Thoracic aorta (tissue), 2 donors: ENCODE measurements at regions not wholly inside any gene's neighbourhood (a gene's known extent, or its start where the extent isn't known, plus 50 kb on each side); places are given as distances from the start of the nearest gene placed in this dataset.

Experiments used
- ATAC-seq: fragments of 150-250 bp; one replicate; pipeline ENCODE4 v1.8.0; 2017; ENCODE audit warnings: low read depth; ENCODE audit not compliant: insufficient number of reproducible peaks, low FRiP score
- DNase-seq: peaks from one replicate; pipeline ENCODE4 v3.0.0-alpha.2; 2020; ENCODE audit warnings: low spot score
- H3K27ac ChIP-seq, 2 donors: fragments of 200-600 bp; sonication (generic); 1 replicate in 1 of 2; 2 replicates in 1 of 2; pipeline ENCODE4 v1.5.1; 2016; ENCODE audit warnings: mild to moderate bottlenecking in 2 of 2, moderate library complexity in 2 of 2
- H3K27me3 ChIP-seq: fragments of 200-600 bp; sonication (generic); replicated peaks from 2 replicates; pipeline ENCODE4 v1.6.0; 2016; ENCODE audit warnings: mild to moderate bottlenecking; ENCODE audit not compliant: insufficient read depth
- H3K36me3 ChIP-seq: fragments of 200-600 bp; sonication (generic); one replicate; pipeline ENCODE4 v1.5.1; 2016
- H3K4me1 ChIP-seq, 2 donors: fragments of 200-600 bp; sonication (generic); 1 replicate in 1 of 2; 2 replicates in 1 of 2; pipeline versions ENCODE4 v1.5.1 to v1.6.0; 2016; ENCODE audit warnings: low read depth in 2 of 2, mild to moderate bottlenecking in 1 of 2; ENCODE audit not compliant: control insufficient read depth in 1 of 2
- H3K4me3 ChIP-seq: fragments of 200-600 bp; sonication (generic); 2 replicates; pipeline ENCODE4 v1.5.1; 2016; ENCODE audit warnings: mild to moderate bottlenecking
- H3K9me3 ChIP-seq: fragments of 200-600 bp; sonication (generic); 2 replicates; pipeline ENCODE4 v1.5.1; 2016
- CTCF ChIP-seq: fragments of 200-600 bp; sonication (generic); IDR thresholded peaks from one replicate; pipeline ENCODE4 v1.5.1; 2019; ENCODE audit warnings: antibody characterized with exemption

- no peak overlapping the region for H3K4me3 ChIP-seq
- H3K4me1 ChIP-seq, result no peaks in the 10 kb centered on the region
- H3K36me3 ChIP-seq, result no peaks in the 10 kb centered on the region
- H3K9me3 ChIP-seq, result no peaks in the 10 kb centered on the region
- ATAC-seq (no peak), DNase-seq (no peak)
- no peak for TF ChIP-seq CTCF
- H3K27ac ChIP-seq, result no peak overlapping the region
- H3K27me3 ChIP-seq, result no peaks in the 10 kb centered on the region
Measured at GRCh38 chr20:22004946-22005345, 299.5 kb downstream of the PAX1 start.

GRCh38 chr20:22003680-22004079, 298.2 kb downstream of the PAX1 start:
- H3K27ac ChIP-seq, result no peak overlapping the region
- DNase-seq, result no peak
- ATAC-seq, result no peak
- no peaks in the 10 kb centered on the region for H3K9me3 ChIP-seq
- H3K27me3 ChIP-seq, result no peaks in the 10 kb centered on the region
- no peak for TF ChIP-seq CTCF
- no peaks in the 10 kb centered on the region for H3K4me1 ChIP-seq
- no peak overlapping the region for H3K4me3 ChIP-seq
- H3K36me3 ChIP-seq, result no peaks in the 10 kb centered on the region

- Histone ChIP-seq H3K36me3 (no peaks in the 10 kb centered on the region), H3K4me3 (no peak overlapping the region), H3K27ac (no peak overlapping the region), H3K9me3 (no peaks in the 10 kb centered on the region), H3K27me3 (no peaks in the 10 kb centered on the region), H3K4me1 (no peaks in the 10 kb centered on the region)
- ATAC-seq (no peak), DNase-seq (no peak)
- TF ChIP-seq CTCF, result no peak
Measured at GRCh38 chr20:22001886-22002285, 296.4 kb downstream of the PAX1 start.

- DNase-seq, result no peak
- ATAC-seq, result no peak
Measured at GRCh38 chr20:21995461-21995860, 290.0 kb downstream of the PAX1 start.

GRCh38 chr20:21994203-21994602, 288.7 kb downstream of the PAX1 start:
- H3K27ac ChIP-seq, result no peak overlapping the region
- H3K27me3 ChIP-seq, result no peaks in the 10 kb centered on the region
- no peaks in the 10 kb centered on the region for H3K9me3 ChIP-seq
- no peak overlapping the region for H3K4me3 ChIP-seq
- ATAC-seq, result no peak
- TF ChIP-seq CTCF, result no peak
- no peak for DNase-seq
- H3K36me3 ChIP-seq, result no peaks in the 10 kb centered on the region
- no peaks in the 10 kb centered on the region for H3K4me1 ChIP-seq

More at GRCh38 chr20:21995461-21995860, 290.0 kb downstream of the PAX1 start:
- TF ChIP-seq CTCF, result no peak
- H3K27ac ChIP-seq, result no peak overlapping the region
- no peak overlapping the region for H3K4me3 ChIP-seq
- no peaks in the 10 kb centered on the region for H3K9me3 ChIP-seq
- H3K4me1 ChIP-seq, result no peaks in the 10 kb centered on the region
- no peaks in the 10 kb centered on the region for H3K36me3 ChIP-seq
- no peaks in the 10 kb centered on the region for H3K27me3 ChIP-seq
